ENCODE measurements at regions not wholly inside any gene's neighbourhood (a gene's known extent, or its start where the extent isn't known, plus 50 kb on each side); places are given as distances from the start of the nearest gene placed in this dataset.

GRCh38 chr5:26663500-26663899 lies 374.9 kb downstream of the CDH9 start:
- ChIA-PET CTCF (no interaction called here), POLR2A (no interaction called here)
- Histone ChIP-seq H3K4me1 (ENCODE audit: control insufficient read depth in 1 of 2, extremely low read depth in 1 of 2, insufficient read depth in 2 of 2, low read length in 2 of 2) (no peaks in the 10 kb centered on the region), H3K36me3 (ENCODE audit: control insufficient read depth in 2 of 2, extremely low read depth in 1 of 2, insufficient read depth in 1 of 2, low read length in 1 of 2) (no peaks in the 10 kb centered on the region), H3K27ac (ENCODE audit: low read length) (no peak overlapping the region), H3K27me3 (replicated peaks in 1 of 2; ENCODE audit: control insufficient read depth in 2 of 2, extremely low read depth in 1 of 2, insufficient read depth in 2 of 2, low read length in 1 of 2) (no peaks in the 10 kb centered on the region), H3K4me3 (ENCODE audit: control insufficient read depth in 1 of 2, extremely low read depth in 1 of 2, low read length in 1 of 2) (no peak overlapping the region), H3K9me3 (no peaks in the 10 kb centered on the region)
- Mint-ChIP-seq H3K27ac (no peak overlapping the region), H3K36me3 (no peaks in the 10 kb centered on the region), H3K9me3 (peaks cover 3 to 17% (median 4%) of the 10 kb centered on the region in 3 donors), H3K27me3 (no peaks in the 10 kb centered on the region), H3K4me1 (no peaks in the 10 kb centered on the region), H3K4me3 (no peak overlapping the region)
- DNase-seq (no peak), ATAC-seq (replicated peaks in 1 of 4) (no peak)
- WGBS (ENCODE audit: insufficient coverage): no CpG with 5 or more reads among the region's 1 CpG

- CTCF ChIA-PET: no interaction called here
- ATAC-seq (replicated peaks in 1 of 4) (no peak), DNase-seq (no peak)
- H3K9me3 ChIP-seq: no peaks in the 10 kb centered on the region
- POLR2A ChIA-PET: no interaction called here
- no peak overlapping the region for H3K4me3 Mint-ChIP-seq
- H3K4me1 Mint-ChIP-seq: no peaks in the 10 kb centered on the region
- no peaks in the 10 kb centered on the region for H3K36me3 Mint-ChIP-seq
- no peaks in the 10 kb centered on the region for H3K36me3 ChIP-seq (ENCODE audit: control insufficient read depth in 2 of 2, extremely low read depth in 1 of 2, insufficient read depth in 1 of 2, low read length in 1 of 2)
- WGBS (ENCODE audit: insufficient coverage): no CpG with 5 or more reads among the region's 2 CpGs
- H3K9me3 Mint-ChIP-seq: peaks cover 5 to 18% (median 6%) of the 10 kb centered on the region in 3 donors
- H3K27me3 ChIP-seq (replicated peaks in 1 of 2; ENCODE audit: control insufficient read depth in 2 of 2, extremely low read depth in 1 of 2, insufficient read depth in 2 of 2, low read length in 1 of 2): no peaks in the 10 kb centered on the region
- H3K27ac Mint-ChIP-seq: no peak overlapping the region
- H3K27ac ChIP-seq (ENCODE audit: low read length): no peak overlapping the region
- no peak overlapping the region for H3K4me3 ChIP-seq (ENCODE audit: control insufficient read depth in 1 of 2, extremely low read depth in 1 of 2, low read length in 1 of 2)
- H3K27me3 Mint-ChIP-seq: no peaks in the 10 kb centered on the region
- H3K4me1 ChIP-seq (ENCODE audit: control insufficient read depth in 1 of 2, extremely low read depth in 1 of 2, insufficient read depth in 2 of 2, low read length in 2 of 2): no peaks in the 10 kb centered on the region
Observed at GRCh38 chr5:26662806-26663360, 375.5 kb downstream of the CDH9 start.

- DNase-seq: no peak
- peaks cover 2% of the 10 kb centered on the region for H3K9me3 ChIP-seq
- no peaks in the 10 kb centered on the region for H3K27me3 Mint-ChIP-seq
- H3K36me3 Mint-ChIP-seq: no peaks in the 10 kb centered on the region
- H3K36me3 ChIP-seq (ENCODE audit: control insufficient read depth in 2 of 2, extremely low read depth in 1 of 2, insufficient read depth in 1 of 2, low read length in 1 of 2): no peaks in the 10 kb centered on the region
- H3K27me3 ChIP-seq (replicated peaks in 1 of 2; ENCODE audit: control insufficient read depth in 2 of 2, extremely low read depth in 1 of 2, insufficient read depth in 2 of 2, low read length in 1 of 2): no peaks in the 10 kb centered on the region
- no peaks in the 10 kb centered on the region for H3K4me1 Mint-ChIP-seq
- no peak overlapping the region for H3K27ac ChIP-seq (ENCODE audit: low read length)
- WGBS (ENCODE audit: insufficient coverage): 82% methylated on average over 8 of the region's 12 CpGs
- H3K27ac Mint-ChIP-seq: no peak overlapping the region
- H3K4me3 Mint-ChIP-seq: no peak overlapping the region
- H3K9me3 Mint-ChIP-seq: peaks cover 9 to 39% (median 16%) of the 10 kb centered on the region in 3 donors
- POLR2A ChIA-PET: no interaction called here
- H3K4me1 ChIP-seq (ENCODE audit: control insufficient read depth in 1 of 2, extremely low read depth in 1 of 2, insufficient read depth in 2 of 2, low read length in 2 of 2): no peaks in the 10 kb centered on the region
- CTCF ChIA-PET: no interaction called here
- ATAC-seq (replicated peaks in 1 of 4): no peak
- no peak overlapping the region for H3K4me3 ChIP-seq (ENCODE audit: control insufficient read depth in 1 of 2, extremely low read depth in 1 of 2, low read length in 1 of 2)
Observed at GRCh38 chr5:26660116-26660515, 378.3 kb downstream of the CDH9 start.

- no peak for ATAC-seq (replicated peaks in 1 of 4)
- DNase-seq: no peak
- CTCF ChIA-PET: no interaction called here
Observed at GRCh38 chr5:26649000-26649399, 389.4 kb downstream of the CDH9 start.

GRCh38 chr5:26647781-26648180 lies 390.6 kb downstream of the CDH9 start:
- WGBS (ENCODE audit: insufficient coverage): no CpG with 5 or more reads among the region's 2 CpGs
- CTCF ChIA-PET: no interaction called here
- Histone ChIP-seq H3K9me3 (no peaks in the 10 kb centered on the region), H3K36me3 (ENCODE audit: control insufficient read depth in 2 of 2, extremely low read depth in 1 of 2, insufficient read depth in 1 of 2, low read length in 1 of 2) (no peaks in the 10 kb centered on the region), H3K27ac (ENCODE audit: low read length) (no peak overlapping the region), H3K4me3 (ENCODE audit: control insufficient read depth in 1 of 2, extremely low read depth in 1 of 2, low read length in 1 of 2) (no peak overlapping the region), H3K4me1 (ENCODE audit: control insufficient read depth in 1 of 2, extremely low read depth in 1 of 2, insufficient read depth in 2 of 2, low read length in 2 of 2) (no peaks in the 10 kb centered on the region), H3K27me3 (replicated peaks in 1 of 2; ENCODE audit: control insufficient read depth in 2 of 2, extremely low read depth in 1 of 2, insufficient read depth in 2 of 2, low read length in 1 of 2) (no peaks in the 10 kb centered on the region)
- Mint-ChIP-seq H3K36me3 (no peaks in the 10 kb centered on the region), H3K27ac (no peak overlapping the region), H3K9me3 (peaks cover 13 to 43% (median 20%) of the 10 kb centered on the region in 3 donors), H3K27me3 (no peaks in the 10 kb centered on the region), H3K4me3 (no peak overlapping the region), H3K4me1 (no peaks in the 10 kb centered on the region)
- no peak for ATAC-seq (replicated peaks in 1 of 4)
- DNase-seq: no peak
- POLR2A ChIA-PET: no interaction called here

More at GRCh38 chr5:26649000-26649399, 389.4 kb downstream of the CDH9 start:
- Histone ChIP-seq H3K36me3 (ENCODE audit: control insufficient read depth in 2 of 2, extremely low read depth in 1 of 2, insufficient read depth in 1 of 2, low read length in 1 of 2) (no peaks in the 10 kb centered on the region), H3K4me3 (ENCODE audit: control insufficient read depth in 1 of 2, extremely low read depth in 1 of 2, low read length in 1 of 2) (no peak overlapping the region), H3K9me3 (no peaks in the 10 kb centered on the region), H3K4me1 (ENCODE audit: control insufficient read depth in 1 of 2, extremely low read depth in 1 of 2, insufficient read depth in 2 of 2, low read length in 2 of 2) (no peaks in the 10 kb centered on the region), H3K27me3 (replicated peaks in 1 of 2; ENCODE audit: control insufficient read depth in 2 of 2, extremely low read depth in 1 of 2, insufficient read depth in 2 of 2, low read length in 1 of 2) (no peaks in the 10 kb centered on the region), H3K27ac (ENCODE audit: low read length) (no peak overlapping the region)
- no peaks in the 10 kb centered on the region for H3K4me1 Mint-ChIP-seq
- H3K36me3 Mint-ChIP-seq: no peaks in the 10 kb centered on the region
- no peak overlapping the region for H3K4me3 Mint-ChIP-seq
- peaks cover 8 to 42% (median 19%) of the 10 kb centered on the region in 3 donors for H3K9me3 Mint-ChIP-seq
- WGBS (ENCODE audit: insufficient coverage): 50% methylated on average over 2 of the region's 3 CpGs
- H3K27ac Mint-ChIP-seq: no peak overlapping the region
- POLR2A ChIA-PET: no interaction called here
- H3K27me3 Mint-ChIP-seq: no peaks in the 10 kb centered on the region

DNA sequence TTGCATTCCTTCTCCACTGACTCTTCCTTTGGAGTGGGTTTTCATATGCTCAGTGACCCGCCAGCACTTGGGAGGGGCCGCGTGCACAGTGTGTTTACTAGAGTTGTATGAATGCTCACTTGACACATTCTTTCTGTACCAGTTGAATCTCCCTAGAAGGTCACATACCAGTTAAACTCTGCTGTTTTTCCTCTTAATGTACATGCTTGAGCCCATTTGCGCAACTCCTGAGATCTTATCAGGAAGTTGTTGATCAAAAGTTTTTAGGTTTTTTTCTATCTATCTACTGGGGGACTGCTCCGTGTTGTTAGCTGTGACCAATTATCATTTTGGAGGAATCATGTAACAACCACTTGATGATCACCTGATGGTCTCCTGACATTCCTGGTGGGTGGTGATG lies 392.7 kb downstream of the CDH9 start:
- Mint-ChIP-seq H3K4me1 (no peaks in the 10 kb centered on the region), H3K9me3 (peaks cover 18 to 52% (median 18%) of the 10 kb centered on the region in 3 donors), H3K27me3 (no peaks in the 10 kb centered on the region), H3K36me3 (no peaks in the 10 kb centered on the region), H3K4me3 (no peak overlapping the region), H3K27ac (no peak overlapping the region)
- Histone ChIP-seq H3K27me3 (replicated peaks in 1 of 2; ENCODE audit: control insufficient read depth in 2 of 2, extremely low read depth in 1 of 2, insufficient read depth in 2 of 2, low read length in 1 of 2) (no peaks in the 10 kb centered on the region), H3K4me3 (ENCODE audit: control insufficient read depth in 1 of 2, extremely low read depth in 1 of 2, low read length in 1 of 2) (no peak overlapping the region), H3K9me3 (no peaks in the 10 kb centered on the region), H3K27ac (ENCODE audit: low read length) (no peak overlapping the region), H3K4me1 (ENCODE audit: control insufficient read depth in 1 of 2, extremely low read depth in 1 of 2, insufficient read depth in 2 of 2, low read length in 2 of 2) (no peaks in the 10 kb centered on the region), H3K36me3 (ENCODE audit: control insufficient read depth in 2 of 2, extremely low read depth in 1 of 2, insufficient read depth in 1 of 2, low read length in 1 of 2) (no peaks in the 10 kb centered on the region)
- WGBS (ENCODE audit: insufficient coverage): no CpG with 5 or more reads among the region's 5 CpGs
- no peak for ATAC-seq (replicated peaks in 1 of 4)
- CTCF ChIA-PET: no interaction called here
- no peak for DNase-seq
- POLR2A ChIA-PET: interaction anchor here in 1 of 2 donors (0.5 kb wide), 1 partner anchor 371 kb away, joined by 3 read pairs; no protein-coding TSS in a partner anchor

DNA sequence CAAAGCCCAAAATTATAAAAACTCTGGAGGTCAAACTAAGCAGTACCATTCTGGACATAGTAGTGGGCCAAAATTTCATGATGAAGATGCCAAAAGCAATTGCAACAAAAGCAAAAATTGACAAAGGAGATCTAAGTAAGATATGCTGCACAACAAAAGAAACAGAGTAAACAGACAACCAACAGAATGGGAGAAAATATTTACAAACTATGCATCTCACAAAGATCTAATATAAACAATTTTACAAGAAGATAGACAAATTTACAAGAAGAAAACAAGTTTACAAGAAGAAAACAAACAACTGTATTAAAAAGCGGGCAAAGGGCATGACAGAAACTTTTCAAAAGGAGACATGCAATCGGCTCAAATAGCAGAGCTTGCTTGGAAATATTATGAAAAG lies 396.9 kb downstream of the CDH9 start:
- POLR2A ChIA-PET: no interaction called here
- no peaks in the 10 kb centered on the region for H3K36me3 ChIP-seq (ENCODE audit: control insufficient read depth in 2 of 2, extremely low read depth in 1 of 2, insufficient read depth in 1 of 2, low read length in 1 of 2)
- no CpG with 5 or more reads among the region's 2 CpGs for WGBS (ENCODE audit: insufficient coverage)
- Mint-ChIP-seq H3K27me3 (no peaks in the 10 kb centered on the region), H3K4me3 (no peak overlapping the region), H3K9me3 (peaks cover 14 to 54% (median 24%) of the 10 kb centered on the region in 3 donors), H3K36me3 (no peaks in the 10 kb centered on the region), H3K4me1 (no peaks in the 10 kb centered on the region), H3K27ac (no peak overlapping the region)
- CTCF ChIA-PET: no interaction called here
- no peaks in the 10 kb centered on the region for H3K4me1 ChIP-seq (ENCODE audit: control insufficient read depth in 1 of 2, extremely low read depth in 1 of 2, insufficient read depth in 2 of 2, low read length in 2 of 2)
- no peaks in the 10 kb centered on the region for H3K9me3 ChIP-seq
- H3K27me3 ChIP-seq (replicated peaks in 1 of 2; ENCODE audit: control insufficient read depth in 2 of 2, extremely low read depth in 1 of 2, insufficient read depth in 2 of 2, low read length in 1 of 2): no peaks in the 10 kb centered on the region
- ATAC-seq (replicated peaks in 1 of 4) (no peak), DNase-seq (no peak)
- no peak overlapping the region for H3K4me3 ChIP-seq (ENCODE audit: control insufficient read depth in 1 of 2, extremely low read depth in 1 of 2, low read length in 1 of 2)
- no peak overlapping the region for H3K27ac ChIP-seq (ENCODE audit: low read length)

Measured in T-cell (primary cell).